Effector memory CD4-positive, alpha-beta T cell (primary cell): ENCODE measurements at regions not wholly inside any gene's neighbourhood (a gene's known extent, or its start where the extent isn't known, plus 50 kb on each side); places are given as distances from the start of the nearest gene placed in this dataset.

Source experiments
- DNase-seq, 3 donors: peaks; one replicate each; pipeline ENCODE4 v3.0.0-alpha.2; 2020
- H3K27ac ChIP-seq: 2 replicates; pipeline ENCODE4 v1.7.0; 2013; ENCODE audit warnings: mild to moderate bottlenecking, low read length, moderate library complexity; ENCODE audit not compliant: insufficient read depth, poor library complexity, severe bottlenecking
- H3K27me3 ChIP-seq: replicated peaks from 2 replicates; pipeline ENCODE4 v1.7.0; 2013; ENCODE audit warnings: mild to moderate bottlenecking, low read length; ENCODE audit not compliant: insufficient read depth, control insufficient read depth, poor library complexity, severe bottlenecking
- H3K36me3 ChIP-seq: 2 replicates; pipeline ENCODE4 v1.7.0; 2013; ENCODE audit warnings: mild to moderate bottlenecking, low read length, moderate library complexity; ENCODE audit not compliant: control insufficient read depth, insufficient read depth
- H3K4me1 ChIP-seq: 2 replicates; pipeline ENCODE4 v1.7.0; 2013; ENCODE audit warnings: low read length, mild to moderate bottlenecking; ENCODE audit not compliant: control insufficient read depth, insufficient read depth, poor library complexity, severe bottlenecking
- H3K4me3 ChIP-seq: 2 replicates; pipeline ENCODE4 v1.7.0; 2013; ENCODE audit warnings: low read length, low read depth, mild to moderate bottlenecking; ENCODE audit not compliant: insufficient read depth, poor library complexity, severe bottlenecking
- H3K9me3 ChIP-seq: 2 replicates; pipeline ENCODE4 v1.7.0; 2013; ENCODE audit warnings: mild to moderate bottlenecking, low read length, moderate library complexity; ENCODE audit not compliant: control insufficient read depth

DNA sequence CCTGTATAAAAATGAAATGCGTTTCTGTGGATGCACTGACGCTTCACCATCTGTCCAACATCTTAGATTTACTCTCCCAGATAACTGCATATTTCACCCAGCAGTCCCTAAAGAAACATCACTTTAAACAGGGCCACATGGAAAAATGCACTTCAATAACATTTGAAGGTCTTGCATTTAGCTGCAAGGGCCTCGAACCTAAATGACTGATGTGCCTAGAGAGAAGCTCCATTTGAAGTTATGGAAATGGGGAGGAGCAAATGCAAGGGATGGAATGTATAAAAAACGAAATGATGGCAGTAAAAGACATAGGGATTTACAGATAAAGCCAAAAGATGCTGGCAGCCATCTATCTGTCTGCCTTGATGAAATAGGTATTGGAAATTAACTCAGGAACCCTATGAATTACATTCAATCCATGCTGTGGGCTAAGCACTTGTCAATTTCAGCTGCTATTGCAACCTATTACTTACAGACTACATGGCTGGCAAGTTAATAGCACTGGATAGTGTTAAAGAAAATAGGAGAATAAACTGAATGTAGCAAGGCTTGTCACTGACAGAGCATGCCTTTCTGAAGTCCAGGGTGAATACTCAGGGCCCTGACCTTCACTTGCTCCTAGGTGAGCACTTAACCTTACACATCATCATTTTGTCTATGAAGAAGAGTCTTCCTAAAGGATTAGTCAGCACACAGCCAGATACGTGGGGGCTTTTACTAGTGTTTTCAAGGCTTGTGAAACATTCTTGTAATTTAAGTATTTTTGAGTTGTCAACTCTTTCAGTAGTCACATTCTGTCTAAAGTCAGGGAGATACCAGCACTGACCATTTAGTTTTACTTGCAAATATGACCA is 963.4 kb downstream of the PCDH17 start:
- Histone ChIP-seq H3K27ac (no peak overlapping the region), H3K4me3 (no peak overlapping the region), H3K4me1 (no peaks in the 10 kb centered on the region), H3K27me3 (no peaks in the 10 kb centered on the region), H3K36me3 (no peaks in the 10 kb centered on the region), H3K9me3 (no peaks in the 10 kb centered on the region)
- no peak for DNase-seq

DNA sequence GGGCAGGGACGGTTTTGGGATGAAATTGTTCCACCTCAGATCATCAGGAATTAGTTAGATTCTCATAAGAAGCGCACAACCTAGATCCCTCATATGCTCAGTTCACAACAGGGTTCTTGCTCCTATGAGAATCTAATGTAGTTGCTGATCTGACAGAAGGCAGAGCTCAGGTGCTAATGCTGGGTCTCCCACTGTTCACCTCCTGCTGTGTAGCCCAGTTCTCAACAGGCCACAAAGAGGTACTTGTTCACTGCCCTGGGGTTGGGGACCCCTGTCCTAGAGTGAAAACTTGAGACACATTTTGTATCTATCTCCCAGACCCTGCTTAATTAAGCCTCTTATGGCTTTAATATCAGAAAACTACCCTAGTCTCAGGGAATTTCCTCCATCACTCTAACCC is 966.0 kb downstream of the PCDH17 start:
- DNase-seq, result no peak
- no peak overlapping the region for H3K4me3 ChIP-seq

DNA sequence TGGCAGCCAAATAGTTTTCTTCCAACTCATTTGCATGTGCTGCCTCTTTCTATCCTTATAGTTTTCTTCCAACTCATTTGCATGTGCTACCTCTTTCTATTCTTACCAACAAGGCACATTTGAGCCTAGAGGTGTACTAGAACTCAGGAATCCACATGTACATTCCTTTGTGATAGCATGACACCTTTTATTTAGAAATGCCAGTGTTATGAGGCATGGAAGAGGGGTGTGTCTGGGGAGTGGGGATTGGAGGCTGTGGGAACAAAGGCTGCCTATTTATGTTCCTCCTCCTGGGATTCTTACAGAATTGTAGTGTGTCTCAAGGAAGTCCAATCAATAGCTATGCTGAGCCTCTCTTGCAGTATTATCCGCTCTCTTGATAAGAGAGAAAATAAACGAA is 966.7 kb downstream of the PCDH17 start:
- Histone ChIP-seq H3K27ac (no peak overlapping the region), H3K4me1 (no peaks in the 10 kb centered on the region), H3K9me3 (no peaks in the 10 kb centered on the region), H3K36me3 (no peaks in the 10 kb centered on the region), H3K4me3 (no peak overlapping the region), H3K27me3 (no peaks in the 10 kb centered on the region)
- DNase-seq, result no peak

More for the DNA sequence above, 966.0 kb downstream of the PCDH17 start:
- no peaks in the 10 kb centered on the region for H3K27me3 ChIP-seq
- H3K27ac ChIP-seq, result no peak overlapping the region
- no peaks in the 10 kb centered on the region for H3K4me1 ChIP-seq
- H3K36me3 ChIP-seq, result no peaks in the 10 kb centered on the region
- no peaks in the 10 kb centered on the region for H3K9me3 ChIP-seq

DNA sequence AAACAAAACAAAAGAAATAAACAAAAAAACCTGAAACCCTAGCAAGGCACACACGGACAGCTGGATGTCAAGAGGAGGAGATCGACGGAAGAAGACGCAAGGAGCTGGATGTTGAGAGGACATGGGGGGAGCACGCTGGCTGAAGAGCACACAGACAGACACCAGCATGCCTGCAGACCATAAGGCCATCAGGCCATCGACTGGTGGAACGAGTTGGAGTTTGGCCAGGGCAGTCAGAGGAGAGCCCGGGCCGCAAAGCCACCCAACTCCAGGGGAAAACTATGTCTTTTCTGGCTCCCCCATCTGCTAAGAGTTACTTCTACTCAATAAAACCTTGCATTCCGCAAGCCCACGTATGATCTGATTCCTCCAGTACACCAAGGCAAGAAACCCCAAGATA is 979.6 kb downstream of the PCDH17 start:
- H3K4me3 ChIP-seq, result no peak overlapping the region
- no peaks in the 10 kb centered on the region for H3K36me3 ChIP-seq
- no peaks in the 10 kb centered on the region for H3K4me1 ChIP-seq
- no peak overlapping the region for H3K27ac ChIP-seq
- DNase-seq, result no peak
- no peaks in the 10 kb centered on the region for H3K27me3 ChIP-seq
- H3K9me3 ChIP-seq, result no peaks in the 10 kb centered on the region

DNA sequence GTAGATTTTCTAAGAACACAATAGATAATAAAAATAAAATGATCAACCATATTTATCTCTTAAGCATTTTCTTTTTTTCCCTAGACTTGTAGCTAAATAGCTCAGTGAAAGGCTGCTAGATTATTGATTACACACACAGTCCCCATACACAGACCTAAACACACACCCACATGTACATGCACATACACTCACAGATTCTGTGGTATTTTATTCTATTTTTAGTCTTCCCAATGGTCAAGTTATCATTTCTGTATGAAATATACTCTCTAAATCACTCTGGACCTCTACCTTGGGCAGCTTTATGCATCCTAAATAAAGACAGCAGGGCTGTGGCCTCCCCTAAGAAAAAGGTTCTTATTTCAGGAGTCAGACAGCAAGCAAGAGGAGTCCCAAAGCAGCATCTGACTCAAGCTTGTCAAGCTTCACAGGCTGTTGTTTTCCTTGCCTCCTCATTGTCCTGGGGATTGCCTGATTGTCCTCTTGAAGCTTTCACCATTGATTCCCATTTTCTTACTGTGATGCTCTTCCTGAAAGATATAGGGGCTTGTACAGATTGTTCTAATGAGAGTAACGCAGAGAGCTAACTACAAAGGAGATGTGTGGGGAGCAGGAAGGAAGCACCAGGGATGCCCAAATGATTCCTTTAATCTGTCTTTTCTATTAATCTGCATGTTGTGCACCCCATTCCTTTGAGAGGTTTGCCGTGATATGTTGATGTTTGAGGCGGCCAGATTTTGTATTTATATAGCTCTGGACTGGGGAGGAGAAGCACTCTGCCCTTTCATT is 986.5 kb downstream of the PCDH17 start:
- Histone ChIP-seq H3K4me3 (no peak overlapping the region), H3K9me3 (no peaks in the 10 kb centered on the region), H3K27me3 (no peaks in the 10 kb centered on the region), H3K36me3 (no peaks in the 10 kb centered on the region), H3K27ac (no peak overlapping the region), H3K4me1 (no peaks in the 10 kb centered on the region)
- no peak for DNase-seq

DNA sequence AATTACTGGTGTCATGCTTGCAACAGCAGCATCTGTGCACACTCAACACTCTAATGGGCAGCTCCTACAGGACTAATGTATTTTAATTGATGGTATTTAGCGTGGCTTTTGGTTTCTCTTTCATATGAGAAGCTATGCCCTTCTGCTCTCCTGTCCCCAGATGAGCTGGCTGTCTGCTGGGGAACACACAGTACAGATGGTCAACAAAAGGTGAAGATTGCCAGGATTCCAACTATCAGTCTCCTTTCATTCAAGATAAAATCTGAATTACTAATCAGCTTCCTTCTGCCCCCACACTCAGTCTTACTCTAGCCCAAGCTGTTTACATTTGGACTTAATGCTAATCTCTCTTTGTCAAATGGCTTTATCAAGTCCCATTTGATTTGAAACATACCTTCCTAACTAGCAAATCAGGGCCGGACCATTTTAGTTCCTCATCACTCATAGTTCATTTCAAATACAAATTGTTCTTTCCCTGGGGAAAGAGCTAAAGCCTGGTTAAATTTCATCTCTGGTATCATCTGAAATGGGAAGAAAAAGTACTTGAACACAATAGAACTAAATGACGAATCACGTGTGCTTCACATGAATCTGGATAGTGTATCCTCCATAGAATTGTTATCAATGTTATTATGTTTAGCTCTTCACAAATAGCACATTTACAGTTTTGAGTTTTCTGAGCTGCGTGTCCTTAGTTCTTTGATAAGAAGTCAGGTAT is 988.0 kb downstream of the PCDH17 start:
- H3K27me3 ChIP-seq, result no peaks in the 10 kb centered on the region

DNA sequence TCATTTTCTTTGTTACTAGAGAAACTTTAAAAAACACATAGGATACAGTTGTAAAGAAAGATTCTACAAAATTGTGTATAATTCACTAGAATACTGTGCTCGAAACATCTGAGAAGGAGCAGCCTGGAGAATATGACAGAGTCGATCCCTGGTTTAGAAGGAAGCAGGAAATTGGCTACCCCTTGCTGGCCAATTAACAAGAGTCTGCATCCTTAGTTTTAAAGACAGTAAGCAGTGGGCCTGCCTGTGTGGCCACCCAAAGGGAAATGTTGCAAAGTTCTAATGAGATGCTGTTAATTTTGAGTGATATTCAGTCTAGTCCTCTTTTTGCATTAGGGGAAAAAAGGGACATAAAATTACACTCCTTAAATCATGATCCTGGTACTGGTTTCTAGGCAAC is 988.6 kb downstream of the PCDH17 start:
- no peak overlapping the region for H3K27ac ChIP-seq
- H3K9me3 ChIP-seq, result no peaks in the 10 kb centered on the region
- no peaks in the 10 kb centered on the region for H3K27me3 ChIP-seq
- no peak for DNase-seq
- H3K36me3 ChIP-seq, result no peaks in the 10 kb centered on the region
- no peak overlapping the region for H3K4me3 ChIP-seq
- H3K4me1 ChIP-seq, result no peaks in the 10 kb centered on the region

More for the DNA sequence above, 988.0 kb downstream of the PCDH17 start:
- H3K4me1 ChIP-seq, result no peaks in the 10 kb centered on the region
- no peak for DNase-seq
- H3K36me3 ChIP-seq, result no peaks in the 10 kb centered on the region
- H3K4me3 ChIP-seq, result no peak overlapping the region
- H3K27ac ChIP-seq, result no peak overlapping the region
- no peaks in the 10 kb centered on the region for H3K9me3 ChIP-seq

DNA sequence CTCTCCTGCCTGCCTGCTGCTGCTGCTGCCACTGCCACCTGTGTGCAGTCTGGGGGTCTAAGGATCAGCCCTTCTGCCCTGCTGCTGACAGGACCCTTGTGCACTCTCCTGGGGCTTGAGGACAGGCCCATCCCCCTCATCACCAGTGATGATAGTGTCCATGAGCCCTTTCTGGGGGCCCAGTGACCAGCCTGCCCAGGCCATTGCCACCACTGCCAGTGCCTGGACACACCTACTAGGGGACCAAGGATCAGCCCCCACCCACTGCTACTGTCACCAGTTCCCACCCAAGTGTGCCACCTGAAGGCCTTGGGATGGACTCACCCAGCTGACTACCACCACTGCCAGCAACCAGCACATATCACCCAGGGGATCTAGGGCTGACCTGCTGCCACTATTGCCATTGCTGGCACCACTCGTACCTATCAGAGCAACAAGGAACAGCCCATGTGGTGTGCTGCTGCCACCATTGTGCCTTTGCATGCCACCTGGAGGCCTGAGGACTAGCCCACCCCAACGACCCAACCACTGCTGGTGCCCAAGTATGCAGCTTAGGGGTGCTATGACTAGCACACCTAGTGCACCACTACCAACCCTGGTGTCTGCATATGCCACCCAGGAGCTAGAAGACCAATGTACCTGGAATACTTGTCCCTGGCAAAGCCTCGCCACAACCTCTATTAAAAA is 994.3 kb downstream of the PCDH17 start:
- H3K27me3 ChIP-seq, result no peaks in the 10 kb centered on the region
- H3K27ac ChIP-seq, result no peak overlapping the region
- H3K4me3 ChIP-seq, result no peak overlapping the region
- DNase-seq, result no peak
- no peaks in the 10 kb centered on the region for H3K4me1 ChIP-seq
- no peaks in the 10 kb centered on the region for H3K9me3 ChIP-seq
- no peaks in the 10 kb centered on the region for H3K36me3 ChIP-seq

DNA sequence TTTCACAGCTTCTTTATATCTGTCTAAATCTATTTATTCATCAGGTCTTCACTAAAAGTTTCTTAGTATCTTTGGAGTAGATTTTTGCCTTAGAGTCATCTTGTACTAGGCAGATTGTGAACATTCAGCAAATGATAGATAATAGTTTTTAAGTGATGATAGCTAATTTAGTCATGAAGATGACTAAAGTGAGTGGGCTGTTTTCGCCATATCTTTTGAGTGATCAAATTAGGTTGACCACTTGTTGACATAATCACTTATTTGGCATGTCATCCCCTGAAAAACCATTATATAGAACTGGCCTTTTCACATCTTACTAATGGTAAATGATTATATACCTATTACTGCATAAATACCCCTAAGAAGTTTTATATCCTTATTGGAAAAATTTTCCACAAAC is 999.2 kb downstream of the PCDH17 start:
- Histone ChIP-seq H3K4me3 (no peak overlapping the region), H3K36me3 (no peaks in the 10 kb centered on the region), H3K9me3 (no peaks in the 10 kb centered on the region), H3K27ac (no peak overlapping the region), H3K27me3 (no peaks in the 10 kb centered on the region), H3K4me1 (no peaks in the 10 kb centered on the region)
- no peak for DNase-seq
